HG02870 (cell line): ENCODE measurements at regions not wholly inside any gene's neighbourhood (a gene's known extent, or its start where the extent isn't known, plus 50 kb on each side); places are given as distances from the start of the nearest gene placed in this dataset.
"Not testable (repeated sequence)": the region's sequence is repeated elsewhere in the genome, so short reads cannot be mapped to it uniquely, and the experiment has no call there.

Experiments used
- ATAC-seq: cut with Tn5 transposase; IDR thresholded peaks from one replicate; pipeline ENCODE4 v1.9.1; 2021; ENCODE audit warnings: mild to moderate bottlenecking, moderate library complexity; ENCODE audit not compliant: unreplicated experiment

- ATAC-seq, result not testable (repeated sequence)
These were observed 62.8 kb downstream of the SCP2D1 start for GRCh38 chr20:18876394-18876793.

GRCh38 chr20:18879262-18879661, 65.7 kb downstream of the SCP2D1 start:
- ATAC-seq, result no peak

DNA sequence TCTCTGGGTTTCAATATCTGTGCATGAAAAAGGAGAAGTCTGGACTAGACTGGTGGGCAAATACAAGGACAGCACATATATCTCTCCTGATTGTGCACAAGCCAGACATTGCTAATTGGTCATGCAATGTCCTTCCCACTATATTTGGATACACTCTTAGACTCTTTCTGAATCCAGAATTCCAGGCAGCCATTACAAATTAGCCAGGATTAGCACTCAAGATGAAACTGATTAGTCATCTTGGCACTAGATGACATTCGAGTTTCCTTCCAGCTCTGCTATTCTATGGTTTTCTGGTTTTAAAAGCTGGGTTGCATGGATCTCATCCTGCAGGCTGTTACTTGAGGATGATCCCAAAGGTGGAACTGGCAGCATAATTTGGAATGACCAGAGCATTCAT, 73.2 kb downstream of the SCP2D1 start:
- ATAC-seq, result no peak

DNA sequence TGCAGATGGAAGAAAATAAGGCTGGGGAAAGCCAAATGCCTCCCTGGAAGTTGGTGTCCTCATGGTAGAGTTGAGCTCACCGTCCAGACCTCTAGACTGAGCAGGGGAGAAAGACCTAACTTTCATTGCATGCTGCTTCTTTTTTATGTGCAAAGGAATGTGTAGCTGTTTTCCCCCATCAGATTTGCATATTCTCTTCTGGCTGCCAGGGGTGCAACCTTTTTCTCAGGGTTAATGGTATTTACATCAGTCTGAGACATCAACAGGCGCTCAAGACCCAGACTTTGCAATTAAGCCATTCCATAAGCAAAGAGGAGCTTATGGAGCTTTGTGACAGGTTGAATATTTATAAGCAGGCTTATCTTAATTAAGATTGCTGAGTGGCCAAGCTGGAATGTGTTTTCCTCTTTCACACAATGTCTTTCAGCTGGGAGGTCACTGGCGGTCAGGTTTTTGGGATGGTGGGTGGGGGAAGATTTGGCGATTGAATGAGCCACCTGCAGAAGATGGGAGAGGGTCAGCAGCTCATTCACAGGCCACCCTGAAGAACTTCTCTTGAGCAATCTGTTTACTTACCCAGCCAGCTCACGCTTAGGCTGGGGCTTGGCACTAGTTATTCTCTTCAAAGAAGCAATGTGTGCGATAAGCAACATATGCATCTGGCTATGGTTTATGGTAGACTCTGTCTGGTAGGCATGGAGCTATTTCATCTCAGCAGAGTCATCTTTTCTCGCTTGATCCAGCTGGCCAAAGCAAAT, 88.6 kb downstream of the SCP2D1 start:
- ATAC-seq, result no peak

DNA sequence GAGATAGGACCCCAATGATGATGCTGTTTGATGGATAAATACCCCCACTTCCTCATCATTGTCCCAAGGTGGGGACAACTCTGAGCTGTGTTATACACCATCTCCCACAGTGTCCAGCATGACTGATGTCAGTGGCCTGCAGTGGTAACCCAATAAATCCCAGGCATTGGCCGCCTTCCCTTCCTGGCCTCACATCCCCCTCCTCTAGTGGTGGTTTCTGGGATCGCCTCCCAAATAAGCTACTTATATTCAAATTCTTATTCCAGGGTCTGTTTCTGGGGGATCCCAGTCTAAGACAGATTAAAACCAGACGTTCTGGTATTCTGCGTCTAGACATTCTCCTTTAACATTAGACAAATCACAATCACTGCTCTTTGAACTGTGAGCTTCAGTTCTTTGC, 90.6 kb downstream of the SCP2D1 start:
- ATAC-seq, result no peak

DNA sequence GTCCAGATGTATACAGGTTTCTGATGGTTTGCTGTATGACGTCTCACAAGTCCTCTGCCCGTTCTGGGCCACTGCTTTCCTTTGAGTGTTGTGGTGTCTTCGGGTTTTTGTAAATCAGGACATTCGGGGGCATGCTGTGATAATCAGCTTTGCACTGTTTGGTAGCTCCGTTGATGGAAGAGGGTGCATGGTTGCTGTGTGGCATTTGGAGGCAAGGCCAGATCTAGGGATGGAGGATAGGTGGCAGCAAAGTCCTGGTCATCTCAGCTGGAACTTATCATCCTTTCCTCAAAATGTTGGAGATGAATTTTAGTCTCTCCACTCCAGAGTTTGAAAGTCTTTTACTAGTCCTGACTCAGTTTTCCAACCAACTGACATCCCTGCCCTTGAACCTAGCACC, 91.0 kb downstream of the SCP2D1 start:
- no peak for ATAC-seq

- no peak for ATAC-seq
These were observed 92.5 kb downstream of the SCP2D1 start for GRCh38 chr20:18906046-18906445.

DNA sequence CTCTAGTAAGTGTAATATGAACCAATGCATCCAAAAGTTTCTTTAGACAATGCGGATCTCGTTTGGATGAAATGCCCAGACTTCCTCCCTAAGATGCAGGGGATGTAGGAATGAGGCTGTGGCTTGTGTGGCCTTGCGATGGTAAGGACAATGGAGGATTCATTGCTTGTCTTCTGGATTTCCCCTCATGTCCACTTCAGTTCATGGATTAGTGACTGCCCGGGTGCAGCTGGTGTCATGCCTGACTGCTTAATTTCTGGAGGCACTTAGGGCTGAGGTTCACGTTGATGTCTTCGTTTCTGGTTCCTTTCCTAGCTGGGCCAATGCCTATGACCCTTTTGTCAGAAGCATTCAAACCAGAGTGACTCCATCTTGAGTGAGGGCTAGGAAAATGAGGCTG, 93.8 kb downstream of the SCP2D1 start:
- ATAC-seq, result no peak

- no peak for ATAC-seq
These were observed 94.5 kb downstream of the SCP2D1 start for GRCh38 chr20:18908109-18908508.

DNA sequence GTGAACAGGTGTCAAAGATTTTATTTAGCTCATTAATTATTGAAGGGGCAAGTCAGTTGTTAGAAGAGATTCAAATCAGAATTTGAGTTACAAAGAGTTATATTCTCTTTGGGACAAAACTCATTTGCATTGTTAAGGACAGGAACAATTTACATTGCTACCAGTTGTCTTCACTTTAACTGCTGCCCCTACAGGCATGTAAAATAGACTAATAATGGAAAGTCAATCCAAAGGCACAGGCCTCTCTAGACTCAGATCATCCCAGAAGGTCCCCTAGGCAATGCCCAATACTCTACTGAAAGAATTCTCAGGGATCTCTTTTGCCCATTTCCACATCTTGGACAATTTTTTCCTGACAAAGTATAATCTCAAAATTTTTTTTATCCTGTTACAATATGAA, 95.7 kb downstream of the SCP2D1 start:
- no peak for ATAC-seq

- no peak for ATAC-seq
These were observed 100.1 kb downstream of the SCP2D1 start for GRCh38 chr20:18913701-18914100.

DNA sequence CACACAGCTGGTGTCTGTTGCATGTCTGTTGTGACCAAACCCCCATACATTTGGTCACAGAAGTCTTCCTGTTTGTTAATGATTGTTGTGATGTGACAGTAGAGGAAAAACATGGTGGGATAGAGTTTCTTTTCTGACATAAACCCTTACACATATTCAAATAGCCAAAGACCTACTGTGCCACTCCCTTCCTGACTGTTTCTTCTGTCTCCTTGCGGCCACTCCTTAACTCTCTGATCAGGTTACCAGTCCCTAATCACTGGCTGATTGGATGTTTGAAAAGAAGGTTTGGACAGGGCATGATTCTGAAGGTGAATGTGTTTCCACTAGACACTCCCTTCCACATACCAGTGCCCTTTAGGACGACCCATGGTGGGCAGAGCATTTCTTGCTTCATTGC, 101.2 kb downstream of the SCP2D1 start:
- no peak for ATAC-seq

DNA sequence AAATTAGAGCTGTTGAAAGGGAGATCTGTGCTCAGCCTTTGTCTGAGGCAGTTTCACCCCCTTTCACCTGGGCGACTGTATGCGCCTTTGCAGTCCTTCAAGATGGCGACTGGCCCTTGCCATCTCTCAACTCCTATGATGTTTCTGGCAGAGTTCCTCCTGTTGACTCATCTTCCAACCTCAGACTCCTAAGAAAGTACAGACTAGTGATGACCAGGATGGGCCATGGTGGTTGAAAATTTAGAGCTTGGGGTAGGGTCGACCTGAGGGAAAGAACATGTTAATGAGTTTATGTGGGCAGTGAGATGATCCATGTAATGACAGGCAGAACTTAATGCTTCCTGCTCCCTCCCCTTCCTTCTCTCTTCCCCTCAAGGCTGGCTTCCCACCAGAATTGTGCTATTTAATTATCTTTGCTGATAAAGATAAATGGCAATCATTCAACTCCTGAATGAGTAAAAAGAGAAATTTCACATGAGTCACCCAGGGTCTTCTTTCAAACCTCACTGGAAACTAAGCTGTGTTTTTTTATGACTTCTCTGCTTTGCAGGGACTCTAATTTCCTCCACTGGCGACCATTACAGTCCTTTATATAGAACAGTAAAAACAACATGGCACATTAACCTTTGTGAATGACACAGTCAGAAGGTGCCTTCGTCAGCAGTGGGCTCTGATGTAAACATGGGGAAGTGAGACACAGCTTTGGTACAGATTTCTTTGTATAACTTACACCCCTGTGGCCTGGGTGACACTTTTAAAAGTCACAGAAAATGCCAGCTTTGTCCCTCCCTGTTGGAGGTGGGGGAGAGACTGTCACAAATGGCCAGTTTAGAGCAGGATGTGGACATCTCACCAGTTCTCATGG, 103.5 kb downstream of the SCP2D1 start:
- ATAC-seq, result no peak

DNA sequence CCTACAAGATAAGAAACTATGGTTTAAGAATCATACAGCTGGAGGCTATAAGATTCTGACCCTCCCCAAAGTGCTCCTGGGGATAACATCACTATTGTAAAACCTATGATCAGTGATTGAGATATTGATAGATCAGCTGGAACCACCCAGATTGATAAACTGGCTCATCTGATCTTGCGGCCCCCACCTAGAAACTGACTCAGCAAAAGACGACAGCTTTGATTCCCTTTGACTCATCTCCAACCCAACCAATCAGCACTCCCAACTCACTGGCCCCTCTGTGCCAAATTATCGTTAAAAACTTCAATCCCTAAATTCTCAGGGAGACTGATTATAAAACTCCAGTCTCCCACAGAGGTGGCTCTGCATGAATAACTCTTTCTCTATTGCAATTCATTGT, 106.4 kb downstream of the SCP2D1 start:
- ATAC-seq, result no peak

DNA sequence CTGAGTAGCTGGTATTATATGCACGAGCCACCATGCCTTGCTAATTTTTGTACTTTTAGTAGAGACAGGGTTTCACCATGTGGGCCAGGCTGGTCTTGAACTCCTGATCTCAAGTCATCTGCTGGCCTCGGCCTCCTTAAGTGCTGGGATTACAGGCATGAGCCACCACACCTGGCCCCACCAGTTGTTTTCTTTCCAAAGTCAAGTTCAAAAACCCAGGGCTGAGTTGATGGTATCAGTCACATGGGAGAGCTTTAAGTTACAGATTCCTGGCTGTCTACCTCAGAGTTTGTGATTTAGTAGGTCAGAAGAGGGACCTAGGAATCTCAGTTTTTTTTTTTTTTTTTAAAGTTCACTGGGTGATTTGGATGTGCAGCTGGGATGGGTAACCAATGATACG, 107.7 kb downstream of the SCP2D1 start:
- no peak for ATAC-seq

GRCh38 chr20:18922251-18922650, 108.7 kb downstream of the SCP2D1 start:
- ATAC-seq, result no peak

- no peak for ATAC-seq
These were observed 109.3 kb downstream of the SCP2D1 start for GRCh38 chr20:18922898-18923297.

GRCh38 chr20:18926965-18927364, 113.4 kb downstream of the SCP2D1 start:
- no peak for ATAC-seq

- ATAC-seq, result no peak
These were observed 115.0 kb downstream of the SCP2D1 start for GRCh38 chr20:18928626-18929025.

DNA sequence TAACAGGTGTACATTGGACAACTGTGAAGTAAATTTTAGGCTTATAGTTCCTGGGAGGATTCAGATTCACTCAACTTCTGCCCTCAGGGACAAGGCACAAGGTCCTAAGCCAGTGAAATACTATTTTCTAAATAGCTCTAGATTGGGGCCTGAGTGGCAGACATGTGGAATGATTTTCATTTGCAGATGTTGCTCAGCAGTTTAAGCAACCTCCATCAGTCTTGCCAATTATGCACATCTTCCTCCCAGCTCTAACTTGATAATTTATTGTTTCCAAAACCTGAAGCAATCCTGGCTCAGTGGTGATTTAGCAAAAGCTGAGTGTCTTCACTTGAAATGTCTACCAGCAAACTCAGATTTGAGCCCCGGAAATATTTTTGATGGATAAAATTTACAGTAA, 116.2 kb downstream of the SCP2D1 start:
- ATAC-seq, result no peak

- ATAC-seq, result no peak
These were observed 130.0 kb downstream of the SCP2D1 start for GRCh38 chr20:18943542-18943941.

DNA sequence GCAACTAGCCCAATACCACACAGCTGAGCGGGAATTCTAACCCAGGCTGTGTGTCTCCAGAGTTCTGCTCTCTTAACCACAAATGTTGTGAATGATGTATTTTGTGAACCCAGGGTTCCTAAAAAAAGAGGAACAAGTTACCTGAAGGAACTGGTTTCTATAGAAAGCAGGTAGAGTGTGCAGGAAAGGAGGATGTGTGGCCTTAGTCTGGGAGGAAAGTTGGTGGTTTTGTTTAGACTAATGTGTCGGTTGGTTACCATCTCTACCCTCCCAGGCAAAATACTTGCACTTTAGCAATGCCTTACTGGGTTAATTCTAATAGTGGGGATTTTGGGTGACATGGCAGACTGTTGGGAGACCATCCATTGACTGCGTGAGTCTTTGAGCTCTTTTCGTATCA, 143.3 kb downstream of the SCP2D1 start:
- ATAC-seq, result no peak
